Ishikawa (cell line): ENCODE measurements at regions not wholly inside any gene's neighbourhood (a gene's known extent, or its start where the extent isn't known, plus 50 kb on each side); places are given as distances from the start of the nearest gene placed in this dataset.

Experiments used
- CEBPB ChIP-seq: IDR thresholded peaks from 2 replicates; pipeline ENCODE4 v1.6.1; 2012
- CREB1 ChIP-seq: IDR thresholded peaks from 2 replicates; pipeline ENCODE4 v1.6.1; 2012; ENCODE audit warnings: low read depth
- EGR1 ChIP-seq: IDR thresholded peaks from 2 replicates; pipeline ENCODE4 v1.6.1; 2012
- EP300 ChIP-seq: IDR thresholded peaks from 2 replicates; pipeline ENCODE4 v1.6.1; 2012; ENCODE audit warnings: borderline replicate concordance
- FOXM1 ChIP-seq: IDR thresholded peaks from 2 replicates; pipeline ENCODE4 v1.6.1; 2012; ENCODE audit warnings: low read depth, borderline replicate concordance
- MAX ChIP-seq: IDR thresholded peaks from 2 replicates; pipeline ENCODE4 v1.6.1; 2012
- NFIC ChIP-seq: IDR thresholded peaks from 2 replicates; pipeline ENCODE4 v1.6.1; 2012
- RAD21 ChIP-seq: IDR thresholded peaks from 2 replicates; pipeline ENCODE4 v1.6.1; 2012; ENCODE audit warnings: low read depth
- REST ChIP-seq: IDR thresholded peaks from 2 replicates; pipeline ENCODE4 v1.6.1; 2012; ENCODE audit warnings: low read depth, mild to moderate bottlenecking
- TAF1 ChIP-seq: IDR thresholded peaks from 2 replicates; pipeline ENCODE4 v1.6.1; 2012; ENCODE audit warnings: low read depth, mild to moderate bottlenecking
- TCF12 ChIP-seq: IDR thresholded peaks from 2 replicates; pipeline ENCODE4 v1.6.1; 2012; ENCODE audit warnings: low read depth
- TEAD4 ChIP-seq: IDR thresholded peaks from 2 replicates; pipeline ENCODE4 v1.6.1; 2012
- USF1 ChIP-seq: IDR thresholded peaks from 2 replicates; pipeline ENCODE4 v1.6.1; 2012
- YY1 ChIP-seq: IDR thresholded peaks from 2 replicates; pipeline ENCODE4 v1.6.1; 2012; ENCODE audit warnings: low read depth
- ZBTB7A ChIP-seq: IDR thresholded peaks from 2 replicates; pipeline ENCODE4 v1.6.1; 2012; ENCODE audit warnings: low read depth

- TF ChIP-seq USF1, result no peak
- no peak for TF ChIP-seq TAF1
- TF ChIP-seq FOXM1, result no peak
- TF ChIP-seq CREB1, result no peak
- no peak for TF ChIP-seq MAX
- no peak for TF ChIP-seq TEAD4
- no peak for TF ChIP-seq RAD21
- no peak for TF ChIP-seq CEBPB
- no peak for TF ChIP-seq ZBTB7A
- no peak for TF ChIP-seq TCF12
Measured at GRCh38 chr1:60331647-60332046, 258.1 kb upstream of the C1orf87 start.

- TF ChIP-seq USF1, result no peak
- no peak for TF ChIP-seq TEAD4
- TF ChIP-seq CEBPB, result no peak
- no peak for TF ChIP-seq RAD21
- TF ChIP-seq NFIC, result no peak
- no peak for TF ChIP-seq EP300
- TF ChIP-seq FOXM1, result no peak
- TF ChIP-seq EGR1, result no peak
- no peak for TF ChIP-seq TAF1
- no peak for TF ChIP-seq ZBTB7A
- no peak for TF ChIP-seq TCF12
Measured at GRCh38 chr1:60329651-60330050, 256.1 kb upstream of the C1orf87 start.

- TF ChIP-seq ZBTB7A, result no peak
- no peak for TF ChIP-seq TCF12
Measured at GRCh38 chr1:60311838-60312237, 238.3 kb upstream of the C1orf87 start.

- no peak for TF ChIP-seq TEAD4
- no peak for TF ChIP-seq CREB1
- no peak for TF ChIP-seq REST
- TF ChIP-seq MAX, result no peak
- TF ChIP-seq EGR1, result no peak
- no peak for TF ChIP-seq RAD21
- no peak for TF ChIP-seq TCF12
- TF ChIP-seq EP300, result no peak
Measured at GRCh38 chr1:60299581-60299980, 226.0 kb upstream of the C1orf87 start.

- TF ChIP-seq ZBTB7A (no peak), REST (no peak), EGR1 (no peak), TEAD4 (no peak), TCF12 (no peak), EP300 (no peak), USF1 (no peak), NFIC (no peak), RAD21 (no peak), YY1 (no peak), TAF1 (no peak), MAX (no peak), FOXM1 (no peak), CEBPB (no peak)
Measured at GRCh38 chr1:60298290-60298689, 224.7 kb upstream of the C1orf87 start.

GRCh38 chr1:60296794-60297193 lies 223.2 kb upstream of the C1orf87 start:
- TF ChIP-seq TCF12 (no peak), EP300 (no peak), TEAD4 (no peak), YY1 (no peak), ZBTB7A (no peak), FOXM1 (no peak), NFIC (no peak), CEBPB (no peak), REST (no peak), RAD21 (no peak), USF1 (no peak), CREB1 (no peak), TAF1 (no peak)
